ENCODE measurements at regions not wholly inside any gene's neighbourhood (a gene's known extent, or its start where the extent isn't known, plus 50 kb on each side); places are given as distances from the start of the nearest gene placed in this dataset.

- TF ChIP-seq CTCF (IDR thresholded peaks at IDR 0.05): no peak
- TF ChIP-seq POLR2A (IDR thresholded peaks at IDR 0.05): no peak
- no peak for TF ChIP-seq POLR2AphosphoS5 (IDR thresholded peaks at IDR 0.05)
Observed at GRCh38 chr7:11300241-11300640, 326.6 kb downstream of the PHF14 start.
